ENCODE measurements at regions not wholly inside any gene's neighbourhood (a gene's known extent, or its start where the extent isn't known, plus 50 kb on each side); places are given as distances from the start of the nearest gene placed in this dataset.

DNA sequence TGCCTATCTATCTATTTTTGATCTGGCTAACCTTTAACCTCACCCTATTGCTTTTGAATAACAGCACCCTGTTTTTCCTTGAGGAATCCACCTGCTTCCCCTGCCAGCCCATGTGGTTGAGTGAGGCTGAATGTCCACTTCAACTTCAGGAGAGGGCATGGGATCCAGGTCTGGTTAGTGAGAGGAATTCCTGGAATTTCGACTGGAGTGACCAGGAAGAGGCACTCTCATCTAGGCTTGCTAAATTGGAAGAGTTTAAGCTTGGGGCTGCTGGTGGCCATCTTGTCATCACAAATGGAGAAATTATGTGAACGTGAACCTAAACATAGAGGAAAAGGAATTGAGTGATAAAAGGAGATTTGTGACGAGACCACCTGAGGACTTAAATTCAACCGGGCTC lies 322.1 kb downstream of the OSTF1 start:
- TF ChIP-seq, protein P1, sequence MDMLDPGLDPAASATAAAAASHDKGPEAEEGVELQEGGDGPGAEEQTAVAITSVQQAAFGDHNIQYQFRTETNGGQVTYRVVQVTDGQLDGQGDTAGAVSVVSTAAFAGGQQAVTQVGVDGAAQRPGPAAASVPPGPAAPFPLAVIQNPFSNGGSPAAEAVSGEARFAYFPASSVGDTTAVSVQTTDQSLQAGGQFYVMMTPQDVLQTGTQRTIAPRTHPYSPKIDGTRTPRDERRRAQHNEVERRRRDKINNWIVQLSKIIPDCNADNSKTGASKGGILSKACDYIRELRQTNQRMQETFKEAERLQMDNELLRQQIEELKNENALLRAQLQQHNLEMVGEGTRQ (IDR thresholded peaks at IDR 0.05): no peak
- TF ChIP-seq HOXB5 (CRISPR knock-in tag; IDR thresholded peaks at IDR 0.05): no peak
- TF ChIP-seq, protein P2, sequence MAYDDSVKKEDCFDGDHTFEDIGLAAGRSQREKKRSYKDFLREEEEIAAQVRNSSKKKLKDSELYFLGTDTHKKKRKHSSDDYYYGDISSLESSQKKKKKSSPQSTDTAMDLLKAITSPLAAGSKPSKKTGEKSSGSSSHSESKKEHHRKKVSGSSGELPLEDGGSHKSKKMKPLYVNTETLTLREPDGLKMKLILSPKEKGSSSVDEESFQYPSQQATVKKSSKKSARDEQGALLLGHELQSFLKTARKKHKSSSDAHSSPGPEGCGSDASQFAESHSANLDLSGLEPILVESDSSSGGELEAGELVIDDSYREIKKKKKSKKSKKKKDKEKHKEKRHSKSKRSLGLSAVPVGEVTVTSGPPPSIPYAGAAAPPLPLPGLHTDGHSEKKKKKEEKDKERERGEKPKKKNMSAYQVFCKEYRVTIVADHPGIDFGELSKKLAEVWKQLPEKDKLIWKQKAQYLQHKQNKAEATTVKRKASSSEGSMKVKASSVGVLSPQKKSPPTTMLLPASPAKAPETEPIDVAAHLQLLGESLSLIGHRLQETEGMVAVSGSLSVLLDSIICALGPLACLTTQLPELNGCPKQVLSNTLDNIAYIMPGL (CRISPR knock-in tag; IDR thresholded peaks at IDR 0.05; ENCODE audit: borderline replicate concordance): no peak
- TF ChIP-seq, protein P3, sequence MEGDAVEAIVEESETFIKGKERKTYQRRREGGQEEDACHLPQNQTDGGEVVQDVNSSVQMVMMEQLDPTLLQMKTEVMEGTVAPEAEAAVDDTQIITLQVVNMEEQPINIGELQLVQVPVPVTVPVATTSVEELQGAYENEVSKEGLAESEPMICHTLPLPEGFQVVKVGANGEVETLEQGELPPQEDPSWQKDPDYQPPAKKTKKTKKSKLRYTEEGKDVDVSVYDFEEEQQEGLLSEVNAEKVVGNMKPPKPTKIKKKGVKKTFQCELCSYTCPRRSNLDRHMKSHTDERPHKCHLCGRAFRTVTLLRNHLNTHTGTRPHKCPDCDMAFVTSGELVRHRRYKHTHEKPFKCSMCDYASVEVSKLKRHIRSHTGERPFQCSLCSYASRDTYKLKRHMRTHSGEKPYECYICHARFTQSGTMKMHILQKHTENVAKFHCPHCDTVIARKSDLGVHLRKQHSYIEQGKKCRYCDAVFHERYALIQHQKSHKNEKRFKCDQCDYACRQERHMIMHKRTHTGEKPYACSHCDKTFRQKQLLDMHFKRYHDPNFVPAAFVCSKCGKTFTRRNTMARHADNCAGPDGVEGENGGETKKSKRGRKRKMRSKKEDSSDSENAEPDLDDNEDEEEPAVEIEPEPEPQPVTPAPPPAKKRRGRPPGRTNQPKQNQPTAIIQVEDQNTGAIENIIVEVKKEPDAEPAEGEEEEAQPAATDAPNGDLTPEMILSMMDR (IDR thresholded peaks at IDR 0.05): no peak
- no peak for TF ChIP-seq NR3C1 (IDR thresholded peaks at IDR 0.05)
- TF ChIP-seq, protein P4, sequence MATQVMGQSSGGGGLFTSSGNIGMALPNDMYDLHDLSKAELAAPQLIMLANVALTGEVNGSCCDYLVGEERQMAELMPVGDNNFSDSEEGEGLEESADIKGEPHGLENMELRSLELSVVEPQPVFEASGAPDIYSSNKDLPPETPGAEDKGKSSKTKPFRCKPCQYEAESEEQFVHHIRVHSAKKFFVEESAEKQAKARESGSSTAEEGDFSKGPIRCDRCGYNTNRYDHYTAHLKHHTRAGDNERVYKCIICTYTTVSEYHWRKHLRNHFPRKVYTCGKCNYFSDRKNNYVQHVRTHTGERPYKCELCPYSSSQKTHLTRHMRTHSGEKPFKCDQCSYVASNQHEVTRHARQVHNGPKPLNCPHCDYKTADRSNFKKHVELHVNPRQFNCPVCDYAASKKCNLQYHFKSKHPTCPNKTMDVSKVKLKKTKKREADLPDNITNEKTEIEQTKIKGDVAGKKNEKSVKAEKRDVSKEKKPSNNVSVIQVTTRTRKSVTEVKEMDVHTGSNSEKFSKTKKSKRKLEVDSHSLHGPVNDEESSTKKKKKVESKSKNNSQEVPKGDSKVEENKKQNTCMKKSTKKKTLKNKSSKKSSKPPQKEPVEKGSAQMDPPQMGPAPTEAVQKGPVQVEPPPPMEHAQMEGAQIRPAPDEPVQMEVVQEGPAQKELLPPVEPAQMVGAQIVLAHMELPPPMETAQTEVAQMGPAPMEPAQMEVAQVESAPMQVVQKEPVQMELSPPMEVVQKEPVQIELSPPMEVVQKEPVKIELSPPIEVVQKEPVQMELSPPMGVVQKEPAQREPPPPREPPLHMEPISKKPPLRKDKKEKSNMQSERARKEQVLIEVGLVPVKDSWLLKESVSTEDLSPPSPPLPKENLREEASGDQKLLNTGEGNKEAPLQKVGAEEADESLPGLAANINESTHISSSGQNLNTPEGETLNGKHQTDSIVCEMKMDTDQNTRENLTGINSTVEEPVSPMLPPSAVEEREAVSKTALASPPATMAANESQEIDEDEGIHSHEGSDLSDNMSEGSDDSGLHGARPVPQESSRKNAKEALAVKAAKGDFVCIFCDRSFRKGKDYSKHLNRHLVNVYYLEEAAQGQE (IDR thresholded peaks at IDR 0.05): no peak
- no peak for TF ChIP-seq RCOR1 (IDR thresholded peaks at IDR 0.05; ENCODE audit: low read depth, low read length)
- TF ChIP-seq CEBPB (IDR thresholded peaks at IDR 0.05): no peak
- no peak for TF ChIP-seq PHF8 (IDR thresholded peaks at IDR 0.05; ENCODE audit: borderline replicate concordance, low read depth)
- no peak for TF ChIP-seq RAD21 (conservative IDR thresholded peaks at IDR 0.05 in 1 of 2, IDR thresholded peaks at IDR 0.05 in 1 of 2)
- TF ChIP-seq POLR2A (IDR thresholded peaks at IDR 0.05; ENCODE audit: low read length): no peak
- no peak for TF ChIP-seq CBX8 (IDR thresholded peaks at IDR 0.05)
- TF ChIP-seq EHMT2 (IDR thresholded peaks at IDR 0.05; ENCODE audit: low read depth): no peak
